H1 (cell line): ENCODE measurements at regions not wholly inside any gene's neighbourhood (a gene's known extent, or its start where the extent isn't known, plus 50 kb on each side); places are given as distances from the start of the nearest gene placed in this dataset.

Source experiments
- CTCF ChIA-PET: fragments of 300-600 bp; sonication (Branson Sonifier 250); formaldehyde crosslinking; loops from one replicate; lab custom pipeline; 2021; ENCODE audit not compliant: partially characterized antibody; lab: Charles Lee
- POLR2A ChIA-PET: fragments of 300-600 bp; sonication (Branson Sonifier 250); formaldehyde crosslinking; loops from one replicate; lab custom pipeline; 2021; ENCODE audit warnings: inconsistent platforms; ENCODE audit not compliant: partially characterized antibody; lab: Charles Lee
- DNase-seq, 2 experiments: peaks; one replicate each; pipeline versions ENCODE4 v3.0.0 to v3.0.0-alpha.2; 2010 to 2022; ENCODE audit warnings: low spot score in 2 of 2, low read depth in 1 of 2, mixed read lengths in 1 of 2
- FAIRE-seq: peaks from 2 replicates; lab custom pipeline; 2011; peaks lifted over from hg19 to GRCh38; lab: Jason Lieb, UNC
- H2AFZ ChIP-seq: 2 replicates; pipeline ENCODE4 v1.8.1; 2012; ENCODE audit warnings: low read length, inconsistent platforms
- H2AK5ac ChIP-seq: 2 replicates; pipeline ENCODE4 v1.6.1; 2013; ENCODE audit warnings: low read depth, low read length
- H2BK120ac ChIP-seq: replicated peaks from 2 replicates; pipeline ENCODE3; 2013; ENCODE audit warnings: low read depth, low read length, inconsistent platforms
- H2BK12ac ChIP-seq: 2 replicates; pipeline ENCODE4 v1.6.1; 2013; ENCODE audit warnings: low read depth, low read length
- H2BK15ac ChIP-seq: 2 replicates; pipeline ENCODE4 v1.6.1; 2013; ENCODE audit warnings: low read length
- H2BK20ac ChIP-seq: 2 replicates; pipeline ENCODE4 v1.6.1; 2013; ENCODE audit warnings: low read length
- H2BK5ac ChIP-seq: 2 replicates; pipeline ENCODE4 v1.6.1; 2013; ENCODE audit warnings: low read depth, low read length
- H3K14ac ChIP-seq: 2 replicates; pipeline ENCODE4 v1.6.1; 2013; ENCODE audit warnings: inconsistent platforms; ENCODE audit not compliant: insufficient read length
- H3K18ac ChIP-seq: 2 replicates; pipeline ENCODE4 v1.6.1; 2013; ENCODE audit warnings: low read length; ENCODE audit errors: extremely low read depth
- H3K23ac ChIP-seq: 2 replicates; pipeline ENCODE4 v1.6.1; 2013; ENCODE audit warnings: inconsistent platforms; ENCODE audit not compliant: insufficient read length
- H3K23me2 ChIP-seq: 2 replicates; pipeline ENCODE4 v1.6.1; 2013; ENCODE audit warnings: low read depth, low read length
- H3K27ac ChIP-seq: 2 replicates; pipeline ENCODE4 v1.6.1; 2011; ENCODE audit warnings: low read depth, low read length, inconsistent platforms
- H3K27me3 ChIP-seq, 4 experiments: replicated peaks in 1 of 4; 1 replicate in 1 of 4; 2 replicates in 3 of 4; pipeline versions ENCODE4 v1.6.1 to v1.8.1; 2011 to 2013; ENCODE audit warnings: low read length in 3 of 4, mild to moderate bottlenecking in 3 of 4, inconsistent platforms in 2 of 4, mixed read lengths in 2 of 4, moderate library complexity in 1 of 4; ENCODE audit not compliant: control insufficient read depth in 3 of 4, insufficient read depth in 3 of 4; ENCODE audit errors: extremely low read depth in 1 of 4
- H3K36me3 ChIP-seq, 4 experiments: 2 replicates each; pipeline versions ENCODE4 v1.6.1 to v1.8.1; 2011 to 2013; ENCODE audit warnings: mild to moderate bottlenecking in 4 of 4, low read length in 3 of 4, moderate library complexity in 2 of 4, control low read depth in 1 of 4, inconsistent platforms in 1 of 4; ENCODE audit not compliant: insufficient read depth in 4 of 4, control insufficient read depth in 2 of 4
- H3K4ac ChIP-seq: replicated peaks from 2 replicates; pipeline ENCODE3; 2013; ENCODE audit warnings: low read length, low read depth, mixed read lengths, inconsistent platforms; ENCODE audit not compliant: insufficient read length
- H3K4me1 ChIP-seq, 4 experiments: replicated peaks in 1 of 4; 1 replicate in 1 of 4; 2 replicates in 3 of 4; pipeline versions ENCODE4 v1.6.1 to v1.8.1; 2011 to 2013; ENCODE audit warnings: low read length in 3 of 4, inconsistent platforms in 2 of 4, mixed read lengths in 1 of 4; ENCODE audit not compliant: insufficient read depth in 4 of 4, control insufficient read depth in 3 of 4
- H3K4me2 ChIP-seq, 2 experiments: 2 replicates each; pipeline versions ENCODE4 v1.6.1 to v1.8.1; 2011 to 2013; ENCODE audit warnings: low read depth in 2 of 2, low read length in 2 of 2, control low read depth in 1 of 2, inconsistent platforms in 1 of 2, mild to moderate bottlenecking in 1 of 2; ENCODE audit not compliant: insufficient read depth in 1 of 2
- H3K4me3 ChIP-seq, 4 experiments: fragments of 200-600, 300-600 bp in 1 of 4; sonication (generic), shearing (Covaris generic), sonication (Bioruptor Twin) in 1 of 4; 2 replicates each; pipeline versions ENCODE4 v1.5.1 to v1.8.1; 2011 to 2016; ENCODE audit warnings: low read length in 4 of 4, low read depth in 3 of 4, control low read depth in 2 of 4, inconsistent platforms in 2 of 4, mild to moderate bottlenecking in 2 of 4, mixed read lengths in 1 of 4, moderate library complexity in 1 of 4; ENCODE audit not compliant: insufficient read depth in 2 of 4; ENCODE audit errors: extremely low read depth in 1 of 4
- H3K56ac ChIP-seq: replicated peaks from 2 replicates; pipeline ENCODE3; 2013; ENCODE audit warnings: low read depth, mild to moderate bottlenecking, mixed read lengths, low read length, inconsistent platforms; ENCODE audit not compliant: insufficient read length
- H3K79me1 ChIP-seq: 2 replicates; pipeline ENCODE4 v1.6.1; 2013; ENCODE audit warnings: low read depth, low read length, control low read depth
- H3K79me2 ChIP-seq, 2 experiments: 2 replicates each; pipeline versions ENCODE4 v1.6.1 to v1.8.1; 2012 to 2013; ENCODE audit warnings: low read length in 2 of 2, mild to moderate bottlenecking in 2 of 2, inconsistent platforms in 1 of 2; ENCODE audit not compliant: insufficient read depth in 2 of 2, control insufficient read depth in 1 of 2
- H3K9ac ChIP-seq, 4 experiments: replicated peaks in 1 of 4; 1 replicate in 1 of 4; 2 replicates in 3 of 4; pipeline versions ENCODE4 v1.6.1 to v1.8.1; 2011 to 2013; ENCODE audit warnings: low read depth in 3 of 4, low read length in 3 of 4, control low read depth in 2 of 4, mild to moderate bottlenecking in 2 of 4, moderate library complexity in 2 of 4, inconsistent platforms in 1 of 4; ENCODE audit errors: extremely low read depth in 1 of 4
- H3K9me3 ChIP-seq, 2 experiments: 2 replicates each; pipeline versions ENCODE4 v1.6.1 to v1.8.1; 2012 to 2013; ENCODE audit warnings: mild to moderate bottlenecking in 2 of 2, moderate library complexity in 2 of 2, control low read depth in 1 of 2, inconsistent platforms in 1 of 2, low read depth in 1 of 2, low read length in 1 of 2, mixed read lengths in 1 of 2; ENCODE audit not compliant: insufficient read depth in 2 of 2
- H4K20me1 ChIP-seq, 2 experiments: replicated peaks in 1 of 2; 2 replicates each; pipeline versions ENCODE3 to v1.8.1; 2011 to 2013; ENCODE audit warnings: inconsistent platforms in 2 of 2, low read length in 2 of 2, mild to moderate bottlenecking in 1 of 2; ENCODE audit not compliant: insufficient read depth in 2 of 2, control insufficient read depth in 1 of 2
- H4K5ac ChIP-seq: 2 replicates; pipeline ENCODE4 v1.6.1; 2013; ENCODE audit warnings: low read length, low read depth, mixed read lengths, inconsistent platforms; ENCODE audit not compliant: insufficient read length
- H4K8ac ChIP-seq: 2 replicates; pipeline ENCODE4 v1.8.0; 2013; ENCODE audit warnings: mild to moderate bottlenecking, moderate library complexity, low read length, inconsistent platforms; ENCODE audit not compliant: insufficient read depth; ENCODE audit errors: extremely low read depth
- H4K91ac ChIP-seq: replicated peaks from 2 replicates; pipeline ENCODE3; 2013; ENCODE audit warnings: low read length, mixed read lengths, inconsistent platforms; ENCODE audit not compliant: insufficient read length
- ASH2L ChIP-seq: fragments of 200-600, 300-600 bp; sonication (generic); IDR thresholded peaks from one replicate; pipeline ENCODE4 v1.7.1; 2017; ENCODE audit warnings: low read length
- CHD2 ChIP-seq: IDR thresholded peaks from 2 replicates; pipeline ENCODE4 v1.6.1; 2012; ENCODE audit warnings: low read length, improper control_type of control experiment
- HDAC2 ChIP-seq, 2 experiments: fragments of 300-600 bp in 1 of 2; sonication (generic) in 1 of 2; IDR thresholded peaks; 2 replicates each; pipeline ENCODE4 v1.6.1; 2011 to 2012; ENCODE audit warnings: low read depth in 2 of 2, low read length in 2 of 2, mild to moderate bottlenecking in 2 of 2, moderate library complexity in 2 of 2, borderline replicate concordance in 1 of 2, inconsistent platforms in 1 of 2
- JUN ChIP-seq: IDR thresholded peaks from 2 replicates; pipeline ENCODE4 v1.6.1; 2011; ENCODE audit warnings: low read depth, mild to moderate bottlenecking, improper control_type of control experiment, low read length
- MAFK ChIP-seq: IDR thresholded peaks from 2 replicates; pipeline ENCODE4 v1.6.1; 2012; ENCODE audit warnings: low read depth, mild to moderate bottlenecking, improper control_type of control experiment, low read length
- POLR2AphosphoS5 ChIP-seq: IDR thresholded peaks from 2 replicates; pipeline ENCODE4 v1.6.1; 2011; ENCODE audit warnings: low read depth, low read length
- SIN3A ChIP-seq, 2 experiments: IDR thresholded peaks in 1 of 2; conservative IDR thresholded peaks in 1 of 2; 2 replicates each; pipeline ENCODE4 v1.6.1; 2011 to 2012; ENCODE audit warnings: low read length in 2 of 2, improper control_type of control experiment in 1 of 2, low read depth in 1 of 2, mild to moderate bottlenecking in 1 of 2
- SUZ12 ChIP-seq: fragments of 200-600 bp; sonication (generic); IDR thresholded peaks from 2 replicates; pipeline ENCODE4 v1.6.1; 2012; ENCODE audit warnings: mild to moderate bottlenecking, inconsistent platforms, low read length, moderate library complexity, mixed read lengths
- USF2 ChIP-seq: IDR thresholded peaks from 2 replicates; pipeline ENCODE4 v1.6.1; 2011; ENCODE audit warnings: low read length, improper control_type of control experiment
- WGBS, 2 experiments: shearing (Covaris generic) in 1 of 2; methylation state at CpG; one replicate each; pipeline versions ENCODE4 v1.1.6 to v1.1.7; 2013 to 2015; ENCODE audit warnings: low lambda C conversion rate in 2 of 2, mixed read lengths in 2 of 2, inconsistent platforms in 1 of 2, low coverage in 1 of 2, missing lambda C conversion rate in 1 of 2; ENCODE audit not compliant: insufficient replicate concordance in 2 of 2, insufficient coverage in 1 of 2, insufficient read length in 1 of 2; ENCODE audit errors: extremely low coverage in 1 of 2, missing lambda C conversion rate in 1 of 2; 5-methylcytosine and 5-hydroxymethylcytosine counted together

GRCh38 chrX:125762954-125763353, 403.1 kb downstream of the DCAF12L2 start:
- Histone ChIP-seq H2BK15ac (no peak overlapping the region), H3K36me3 (no peaks in the 10 kb centered on the region), H3K4me1 (no peaks in the 10 kb centered on the region), H3K23ac (no peak overlapping the region), H3K4me3 (no peak overlapping the region), H2BK5ac (no peak overlapping the region), H3K79me2 (no peaks in the 10 kb centered on the region), H3K4me2 (no peak overlapping the region), H3K23me2 (no peaks in the 10 kb centered on the region), H4K20me1 (no peaks in the 10 kb centered on the region), H3K9me3 (no peaks in the 10 kb centered on the region), H4K91ac (no peak overlapping the region), H2BK12ac (no peak overlapping the region), H4K5ac (no peak overlapping the region), H3K9ac (no peak overlapping the region), H2AFZ (no peak overlapping the region), H3K27me3 (no peaks in the 10 kb centered on the region), H3K56ac (no peak overlapping the region), H3K18ac (no peak overlapping the region), H2BK20ac (no peak overlapping the region), H3K14ac (no peak overlapping the region), H4K8ac (no peak overlapping the region), H3K79me1 (no peaks in the 10 kb centered on the region), H3K27ac (no peak overlapping the region), H2BK120ac (no peak overlapping the region), H2AK5ac (no peak overlapping the region), H3K4ac (no peak overlapping the region)
- TF ChIP-seq CHD2 (no peak), HDAC2 (IDR thresholded peaks at IDR 0.05; ENCODE audit: borderline replicate concordance in 1 of 2, low read depth in 2 of 2, low read length in 2 of 2) (no peak), SUZ12 (no peak), JUN (no peak), USF2 (no peak), SIN3A (conservative IDR thresholded peaks at IDR 0.05 in 1 of 2, IDR thresholded peaks at IDR 0.05 in 1 of 2; ENCODE audit: low read depth in 1 of 2, low read length in 2 of 2) (no peak), POLR2AphosphoS5 (no peak), MAFK (no peak), ASH2L (no peak)
- ChIA-PET CTCF (no interaction called here), POLR2A (no interaction called here)
- WGBS, 2 experiments: 100% methylated on average over 1 of the region's 1 CpG; no CpG with 5 or more reads in 1 of the 2 experiments
- FAIRE-seq: no peak
- DNase-seq: no peak
